Fibroblast of lung (primary cell): ENCODE measurements at regions not wholly inside any gene's neighbourhood (a gene's known extent, or its start where the extent isn't known, plus 50 kb on each side); places are given as distances from the start of the nearest gene placed in this dataset.

ENCODE experiments used
- DNase-seq, 2 donors: peaks; one replicate each; pipeline versions ENCODE4 v3.0.0 to v3.0.0-alpha.2; 2010; ENCODE audit warnings: low read depth in 2 of 2
- H2AFZ ChIP-seq: 2 replicates; pipeline ENCODE4 v1.5.1; 2012; ENCODE audit warnings: low read length, control low read depth, inconsistent platforms
- H3K27ac ChIP-seq: 2 replicates; pipeline ENCODE4 v1.5.1; 2011; ENCODE audit warnings: low read length, control low read depth; ENCODE audit not compliant: insufficient read depth
- H3K27me3 ChIP-seq: 2 replicates; pipeline ENCODE4 v1.5.1; 2011; ENCODE audit warnings: mild to moderate bottlenecking, low read length; ENCODE audit not compliant: control insufficient read depth, insufficient read depth
- H3K36me3 ChIP-seq: 2 replicates; pipeline ENCODE4 v1.5.1; 2011; ENCODE audit warnings: low read length; ENCODE audit not compliant: control insufficient read depth, insufficient read depth
- H3K4me1 ChIP-seq: 2 replicates; pipeline ENCODE4 v1.5.1; 2011; ENCODE audit warnings: low read length; ENCODE audit not compliant: control insufficient read depth, insufficient read depth; ENCODE audit errors: extremely low read depth
- H3K4me2 ChIP-seq: 2 replicates; pipeline ENCODE4 v1.5.1; 2011; ENCODE audit warnings: low read length, control low read depth; ENCODE audit not compliant: insufficient read depth; ENCODE audit errors: extremely low read depth
- H3K4me3 ChIP-seq, 4 experiments: fragments of 200-600 bp in 1 of 4; sonication (generic) in 1 of 4; replicated peaks in 1 of 4; 2 replicates each; pipeline ENCODE4 v1.5.1; 2011 to 2016; ENCODE audit warnings: low read length in 4 of 4, low read depth in 3 of 4, mild to moderate bottlenecking in 3 of 4, control low read depth in 2 of 4, inconsistent platforms in 1 of 4, mixed read lengths in 1 of 4; ENCODE audit not compliant: insufficient read depth in 1 of 4; ENCODE audit errors: control extremely low read depth in 1 of 4
- H3K79me2 ChIP-seq: 2 replicates; pipeline ENCODE4 v1.5.1; 2012; ENCODE audit warnings: mild to moderate bottlenecking, low read length, inconsistent platforms; ENCODE audit not compliant: control insufficient read depth, insufficient read depth
- H3K9ac ChIP-seq: 2 replicates; pipeline ENCODE4 v1.5.1; 2011; ENCODE audit warnings: mild to moderate bottlenecking, low read length, control low read depth; ENCODE audit not compliant: insufficient read depth
- H3K9me3 ChIP-seq: 2 replicates; pipeline ENCODE4 v1.5.1; 2012; ENCODE audit warnings: low read depth, low read length; ENCODE audit not compliant: control insufficient read depth, insufficient read depth
- H4K20me1 ChIP-seq: 2 replicates; pipeline ENCODE4 v1.5.1; 2011; ENCODE audit warnings: low read length; ENCODE audit not compliant: control insufficient read depth, insufficient read depth; ENCODE audit errors: extremely low read depth
- EZH2 ChIP-seq: IDR thresholded peaks from 2 replicates; pipeline ENCODE4 v1.5.1; 2012; ENCODE audit warnings: low read length, control low read depth, mild to moderate bottlenecking; ENCODE audit errors: missing control alignments
- TF ChIP-seq, protein P1 (sequence below), 2 donors: IDR thresholded peaks in 1 of 2; conservative IDR thresholded peaks in 1 of 2; 1 replicate in 1 of 2; 2 replicates in 1 of 2; pipeline ENCODE4 v1.5.1; 2011 to 2012; ENCODE audit warnings: low read length in 2 of 2, control low read depth in 1 of 2, inconsistent platforms in 1 of 2, low read depth in 1 of 2, mild to moderate bottlenecking in 1 of 2

DNA sequence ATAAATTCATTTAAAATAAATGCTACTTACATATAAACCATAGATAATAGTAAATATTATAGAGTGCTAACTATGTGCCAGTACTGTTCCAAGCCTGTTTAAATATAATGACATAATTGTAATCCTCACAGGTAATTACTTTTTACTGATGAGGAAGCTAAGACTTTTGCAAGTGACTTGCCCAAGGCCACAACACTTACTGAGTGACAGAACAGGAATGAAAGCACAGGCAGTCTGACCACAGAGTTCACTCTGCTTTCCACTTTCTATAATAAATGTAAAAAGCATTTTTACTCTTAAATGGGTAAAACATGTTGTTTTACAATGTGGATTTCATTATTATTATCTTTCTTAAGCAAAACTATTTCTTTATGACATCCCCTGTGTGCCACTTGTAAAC is 537.8 kb upstream of the SLC39A10 start:
- Histone ChIP-seq H2AFZ (no peak overlapping the region), H3K36me3 (no peaks in the 10 kb centered on the region), H3K79me2 (no peaks in the 10 kb centered on the region), H3K27ac (no peak overlapping the region), H3K9me3 (no peaks in the 10 kb centered on the region), H3K4me2 (no peak overlapping the region), H3K4me3 (no peak overlapping the region), H3K4me1 (no peaks in the 10 kb centered on the region), H4K20me1 (no peaks in the 10 kb centered on the region), H3K27me3 (no peaks in the 10 kb centered on the region), H3K9ac (no peak overlapping the region)
- TF ChIP-seq EZH2, result no peak
- TF ChIP-seq, protein P1, sequence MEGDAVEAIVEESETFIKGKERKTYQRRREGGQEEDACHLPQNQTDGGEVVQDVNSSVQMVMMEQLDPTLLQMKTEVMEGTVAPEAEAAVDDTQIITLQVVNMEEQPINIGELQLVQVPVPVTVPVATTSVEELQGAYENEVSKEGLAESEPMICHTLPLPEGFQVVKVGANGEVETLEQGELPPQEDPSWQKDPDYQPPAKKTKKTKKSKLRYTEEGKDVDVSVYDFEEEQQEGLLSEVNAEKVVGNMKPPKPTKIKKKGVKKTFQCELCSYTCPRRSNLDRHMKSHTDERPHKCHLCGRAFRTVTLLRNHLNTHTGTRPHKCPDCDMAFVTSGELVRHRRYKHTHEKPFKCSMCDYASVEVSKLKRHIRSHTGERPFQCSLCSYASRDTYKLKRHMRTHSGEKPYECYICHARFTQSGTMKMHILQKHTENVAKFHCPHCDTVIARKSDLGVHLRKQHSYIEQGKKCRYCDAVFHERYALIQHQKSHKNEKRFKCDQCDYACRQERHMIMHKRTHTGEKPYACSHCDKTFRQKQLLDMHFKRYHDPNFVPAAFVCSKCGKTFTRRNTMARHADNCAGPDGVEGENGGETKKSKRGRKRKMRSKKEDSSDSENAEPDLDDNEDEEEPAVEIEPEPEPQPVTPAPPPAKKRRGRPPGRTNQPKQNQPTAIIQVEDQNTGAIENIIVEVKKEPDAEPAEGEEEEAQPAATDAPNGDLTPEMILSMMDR (conservative IDR thresholded peaks at IDR 0.05 in 1 of 2, IDR thresholded peaks at IDR 0.05 in 1 of 2; ENCODE audit: low read depth in 1 of 2, low read length in 2 of 2), result no peak
- DNase-seq, result no peak

DNA sequence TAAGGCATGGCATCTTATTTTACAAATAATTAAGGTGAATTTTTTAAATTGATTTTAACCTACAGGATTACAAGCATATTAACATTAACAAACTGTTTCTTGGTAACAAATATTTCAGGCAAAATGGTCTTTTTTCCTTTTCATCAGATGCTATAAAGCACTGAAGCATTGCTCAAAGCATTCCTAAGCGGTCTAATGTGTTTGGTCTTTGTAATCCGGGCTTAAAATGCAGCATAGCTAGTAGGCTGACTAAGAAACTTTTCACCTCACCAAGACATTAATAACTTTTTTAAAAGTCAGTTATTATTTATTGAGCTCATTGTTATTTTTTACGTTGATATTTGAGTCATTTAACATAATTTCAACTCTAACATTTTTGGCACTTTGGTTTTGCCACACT is 538.8 kb upstream of the SLC39A10 start:
- no peak overlapping the region for H3K27ac ChIP-seq
- H3K79me2 ChIP-seq, result no peaks in the 10 kb centered on the region
- no peak for TF ChIP-seq EZH2
- TF ChIP-seq, protein P1 (conservative IDR thresholded peaks at IDR 0.05 in 1 of 2, IDR thresholded peaks at IDR 0.05 in 1 of 2; ENCODE audit: low read depth in 1 of 2, low read length in 2 of 2), result no peak
- no peak for DNase-seq
- H3K4me2 ChIP-seq, result no peak overlapping the region
- H3K27me3 ChIP-seq, result no peaks in the 10 kb centered on the region
- H3K4me1 ChIP-seq, result no peaks in the 10 kb centered on the region
- no peaks in the 10 kb centered on the region for H3K36me3 ChIP-seq
- no peaks in the 10 kb centered on the region for H4K20me1 ChIP-seq
- no peak overlapping the region for H3K4me3 ChIP-seq
- H3K9me3 ChIP-seq, result no peaks in the 10 kb centered on the region
- no peak overlapping the region for H2AFZ ChIP-seq
- H3K9ac ChIP-seq, result no peak overlapping the region

DNA sequence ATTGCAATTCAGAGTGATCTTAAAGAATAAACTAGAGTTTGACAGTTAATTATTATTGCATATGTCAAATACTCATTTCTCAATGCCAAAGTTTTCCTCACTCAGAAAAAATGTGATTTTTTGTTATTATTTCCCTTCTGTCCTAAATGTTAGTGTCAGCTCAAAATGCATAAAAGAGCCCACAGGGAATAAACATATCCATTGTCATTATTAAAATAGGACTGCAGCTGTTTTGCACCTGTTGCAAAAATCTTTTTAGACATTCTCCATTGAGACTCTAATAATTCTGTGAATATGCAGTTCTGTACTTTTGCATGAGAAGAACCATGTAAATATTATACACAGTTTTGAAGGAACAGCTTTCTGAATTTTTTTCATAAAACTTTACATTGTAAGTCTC is 540.0 kb upstream of the SLC39A10 start:
- Histone ChIP-seq H3K4me2 (no peak overlapping the region), H3K9ac (no peak overlapping the region), H3K27ac (no peak overlapping the region)

More for the DNA sequence above, 540.0 kb upstream of the SLC39A10 start:
- no peak overlapping the region for H2AFZ ChIP-seq
- H3K9me3 ChIP-seq, result no peaks in the 10 kb centered on the region
- TF ChIP-seq, protein P1 (conservative IDR thresholded peaks at IDR 0.05 in 1 of 2, IDR thresholded peaks at IDR 0.05 in 1 of 2; ENCODE audit: low read depth in 1 of 2, low read length in 2 of 2), result no peak
- TF ChIP-seq EZH2, result no peak
- H3K79me2 ChIP-seq, result no peaks in the 10 kb centered on the region
- no peaks in the 10 kb centered on the region for H4K20me1 ChIP-seq
- DNase-seq, result no peak
- H3K4me3 ChIP-seq, result no peak overlapping the region
- no peaks in the 10 kb centered on the region for H3K36me3 ChIP-seq
- H3K27me3 ChIP-seq, result no peaks in the 10 kb centered on the region
- no peaks in the 10 kb centered on the region for H3K4me1 ChIP-seq
